ENCODE measurements at regions not wholly inside any gene's neighbourhood (a gene's known extent, or its start where the extent isn't known, plus 50 kb on each side); places are given as distances from the start of the nearest gene placed in this dataset.

DNA sequence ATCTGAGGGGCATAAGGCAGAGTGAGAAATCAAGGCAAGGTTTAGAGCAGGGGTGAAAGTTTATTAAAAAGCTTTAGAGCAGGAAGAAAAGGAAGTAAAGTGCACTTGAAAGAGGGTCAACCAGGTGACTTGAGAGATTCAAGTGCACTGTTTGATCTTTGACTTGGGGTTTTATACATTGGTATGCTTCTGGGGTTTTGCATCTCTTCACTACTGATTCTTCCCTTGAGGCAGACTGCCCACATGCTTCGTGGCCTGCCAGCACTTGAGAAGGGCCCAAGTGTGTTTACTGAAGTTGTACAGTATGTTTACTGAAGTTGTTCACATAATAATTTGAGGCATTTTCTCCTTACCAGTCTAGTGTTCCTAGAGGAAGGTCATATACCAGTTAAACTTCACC lies 367.0 kb upstream of the UBE2E2 start:
- TF ChIP-seq, protein P1, sequence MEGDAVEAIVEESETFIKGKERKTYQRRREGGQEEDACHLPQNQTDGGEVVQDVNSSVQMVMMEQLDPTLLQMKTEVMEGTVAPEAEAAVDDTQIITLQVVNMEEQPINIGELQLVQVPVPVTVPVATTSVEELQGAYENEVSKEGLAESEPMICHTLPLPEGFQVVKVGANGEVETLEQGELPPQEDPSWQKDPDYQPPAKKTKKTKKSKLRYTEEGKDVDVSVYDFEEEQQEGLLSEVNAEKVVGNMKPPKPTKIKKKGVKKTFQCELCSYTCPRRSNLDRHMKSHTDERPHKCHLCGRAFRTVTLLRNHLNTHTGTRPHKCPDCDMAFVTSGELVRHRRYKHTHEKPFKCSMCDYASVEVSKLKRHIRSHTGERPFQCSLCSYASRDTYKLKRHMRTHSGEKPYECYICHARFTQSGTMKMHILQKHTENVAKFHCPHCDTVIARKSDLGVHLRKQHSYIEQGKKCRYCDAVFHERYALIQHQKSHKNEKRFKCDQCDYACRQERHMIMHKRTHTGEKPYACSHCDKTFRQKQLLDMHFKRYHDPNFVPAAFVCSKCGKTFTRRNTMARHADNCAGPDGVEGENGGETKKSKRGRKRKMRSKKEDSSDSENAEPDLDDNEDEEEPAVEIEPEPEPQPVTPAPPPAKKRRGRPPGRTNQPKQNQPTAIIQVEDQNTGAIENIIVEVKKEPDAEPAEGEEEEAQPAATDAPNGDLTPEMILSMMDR (IDR thresholded peaks at IDR 0.05), result no peak
- no peak for TF ChIP-seq POLR2A (IDR thresholded peaks at IDR 0.05)
